IPS-15b (cell line): ENCODE measurements at regions not wholly inside any gene's neighbourhood (a gene's known extent, or its start where the extent isn't known, plus 50 kb on each side); places are given as distances from the start of the nearest gene placed in this dataset.
A peak's percentile ranks its signal among the peaks of the same experiment; 100 is the strongest.

Experiments used
- H3K27me3 ChIP-seq: one replicate; pipeline ENCODE4 v1.6.1; 2013; ENCODE audit warnings: low read length; ENCODE audit not compliant: control insufficient read depth, insufficient read depth
- H3K36me3 ChIP-seq: one replicate; pipeline ENCODE4 v1.6.1; 2013; ENCODE audit warnings: low read length; ENCODE audit not compliant: control insufficient read depth, insufficient read depth
- H3K4me1 ChIP-seq: one replicate; pipeline ENCODE4 v1.6.1; 2013; ENCODE audit warnings: mild to moderate bottlenecking, low read length; ENCODE audit not compliant: control insufficient read depth, insufficient read depth
- H3K4me3 ChIP-seq: one replicate; pipeline ENCODE4 v1.5.1; 2013; ENCODE audit warnings: low read depth, low read length
- H3K9ac ChIP-seq: one replicate; pipeline ENCODE4 v1.6.1; 2013; ENCODE audit warnings: low read depth, mild to moderate bottlenecking, low read length
- H3K9me3 ChIP-seq: one replicate; pipeline ENCODE4 v1.6.1; 2013; ENCODE audit warnings: mild to moderate bottlenecking, low read length; ENCODE audit not compliant: control insufficient read depth, insufficient read depth

DNA sequence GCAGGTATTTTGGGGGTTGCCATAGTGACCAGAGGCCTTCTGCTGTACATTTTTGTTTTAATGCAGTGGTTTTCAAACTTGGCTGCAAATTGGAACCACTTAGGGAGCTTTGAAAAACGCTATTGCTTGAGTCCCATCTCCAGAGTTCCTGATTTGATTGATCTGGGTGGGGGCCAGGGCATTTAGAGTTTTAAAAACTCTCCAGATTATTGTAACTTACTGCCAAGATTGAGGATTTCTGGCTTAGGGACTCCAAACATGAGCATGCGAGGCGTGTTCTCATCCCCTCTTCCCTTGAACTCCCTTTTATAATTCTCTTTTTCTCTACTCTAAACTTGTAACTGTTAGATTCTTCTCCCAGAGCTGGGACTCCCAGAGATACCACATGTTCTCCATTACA lies 340.8 kb upstream of the SUCLG2 start:
- Histone ChIP-seq H3K27me3 (peaks cover 3% of the 10 kb centered on the region), H3K4me3 (no peak overlapping the region), H3K36me3 (no peaks in the 10 kb centered on the region), H3K9ac (no peak overlapping the region), H3K4me1 (no peaks in the 10 kb centered on the region), H3K9me3 (no peaks in the 10 kb centered on the region)

GRCh38 chr3:67986706-67987105 lies 332.3 kb upstream of the SUCLG2 start:
- no peaks in the 10 kb centered on the region for H3K4me1 ChIP-seq
- no peaks in the 10 kb centered on the region for H3K27me3 ChIP-seq
- H3K9ac ChIP-seq, result no peak overlapping the region
- H3K4me3 ChIP-seq, result no peak overlapping the region
- no peaks in the 10 kb centered on the region for H3K9me3 ChIP-seq
- no peaks in the 10 kb centered on the region for H3K36me3 ChIP-seq

DNA sequence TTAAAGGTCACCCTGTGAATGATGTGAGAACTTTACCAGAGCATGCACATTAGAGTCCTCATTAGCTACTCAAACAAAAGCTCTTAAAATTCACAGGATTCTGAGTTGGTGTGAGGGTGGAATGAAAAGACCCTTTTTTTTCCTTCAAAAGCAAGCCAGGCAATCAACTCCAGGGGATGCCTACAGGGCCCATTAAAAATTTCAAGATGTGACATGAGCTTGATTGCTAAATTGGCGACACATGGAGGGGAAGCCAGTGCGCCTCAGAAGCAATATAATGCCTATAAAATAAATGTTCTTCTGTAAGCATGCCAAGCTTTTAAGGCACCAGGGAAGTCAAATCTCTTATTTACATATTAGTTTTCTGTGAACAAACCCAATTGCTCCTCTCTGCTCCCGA lies 328.8 kb upstream of the SUCLG2 start:
- no peak overlapping the region for H3K4me3 ChIP-seq
- H3K9me3 ChIP-seq, result no peaks in the 10 kb centered on the region
- no peaks in the 10 kb centered on the region for H3K4me1 ChIP-seq
- H3K36me3 ChIP-seq, result no peaks in the 10 kb centered on the region
- no peaks in the 10 kb centered on the region for H3K27me3 ChIP-seq
- no peak overlapping the region for H3K9ac ChIP-seq

DNA sequence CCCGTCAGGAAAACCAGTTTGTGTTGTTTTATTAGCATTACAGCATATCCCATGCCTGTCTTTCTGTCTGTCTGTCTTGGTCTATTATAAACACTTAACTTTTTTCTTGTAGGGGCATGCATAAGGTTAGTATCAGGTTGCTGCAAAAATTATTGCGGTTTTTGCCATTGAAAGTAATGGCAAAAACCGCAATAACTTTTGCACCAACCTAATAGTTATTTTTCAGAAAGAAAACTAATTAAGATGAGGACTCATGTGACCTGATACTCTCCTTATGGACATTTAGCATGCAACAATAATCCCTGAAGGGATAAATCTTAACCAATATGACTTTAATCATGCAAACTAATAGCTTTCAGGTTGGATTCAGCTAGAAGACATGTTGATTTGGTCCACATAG lies 326.7 kb upstream of the SUCLG2 start:
- no peaks in the 10 kb centered on the region for H3K9me3 ChIP-seq
- H3K9ac ChIP-seq, result no peak overlapping the region
- no peak overlapping the region for H3K4me3 ChIP-seq
- no peaks in the 10 kb centered on the region for H3K4me1 ChIP-seq
- H3K27me3 ChIP-seq, result no peaks in the 10 kb centered on the region
- H3K36me3 ChIP-seq, result no peaks in the 10 kb centered on the region

- Histone ChIP-seq H3K4me3 (no peak overlapping the region), H3K36me3 (no peaks in the 10 kb centered on the region), H3K27me3 (no peaks in the 10 kb centered on the region), H3K9me3 (no peaks in the 10 kb centered on the region), H3K4me1 (no peaks in the 10 kb centered on the region), H3K9ac (no peak overlapping the region)
Observed at GRCh38 chr3:67979342-67979741, 324.9 kb upstream of the SUCLG2 start.

DNA sequence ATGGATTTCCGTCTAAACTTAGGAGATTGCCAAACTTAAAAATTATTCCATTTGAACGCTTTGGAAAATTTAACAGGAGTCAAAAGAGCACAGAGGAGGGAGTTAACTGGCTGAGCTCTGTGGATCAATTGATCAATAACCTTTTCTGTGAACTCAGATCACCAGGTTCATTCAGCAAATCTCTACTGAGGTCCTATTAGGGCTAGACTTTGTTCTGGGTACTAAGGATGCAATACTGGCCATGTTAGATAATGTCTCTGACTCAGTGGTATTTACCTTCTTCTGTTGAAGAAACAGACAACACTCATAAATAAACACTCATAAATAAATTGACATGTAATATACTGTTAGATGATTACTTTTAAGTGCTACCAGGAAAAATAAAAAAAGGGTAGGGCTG lies 323.4 kb upstream of the SUCLG2 start:
- Histone ChIP-seq H3K9me3 (no peaks in the 10 kb centered on the region), H3K4me3 (no peak overlapping the region), H3K27me3 (no peaks in the 10 kb centered on the region), H3K9ac (no peak overlapping the region), H3K36me3 (no peaks in the 10 kb centered on the region), H3K4me1 (no peaks in the 10 kb centered on the region)

DNA sequence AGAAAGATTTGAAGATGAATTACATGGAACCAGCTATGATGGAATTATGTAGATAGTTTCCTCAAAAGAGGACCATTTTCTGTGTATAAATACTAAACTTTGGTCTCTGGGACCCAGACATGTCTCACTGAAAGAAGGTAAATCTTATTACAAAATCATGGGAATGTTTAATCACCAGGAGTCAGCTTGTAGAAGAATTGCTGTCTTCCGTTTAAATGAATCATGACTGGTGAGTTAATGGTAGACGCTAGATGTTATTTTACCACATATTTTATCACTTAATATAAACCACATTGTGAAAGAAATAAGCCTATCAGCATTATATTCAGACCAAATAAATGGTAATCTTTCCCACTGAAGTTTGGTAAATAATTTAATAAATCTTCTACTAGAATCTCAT lies 322.3 kb upstream of the SUCLG2 start:
- Histone ChIP-seq H3K36me3 (no peaks in the 10 kb centered on the region), H3K27me3 (no peaks in the 10 kb centered on the region), H3K4me1 (no peaks in the 10 kb centered on the region), H3K9ac (no peak overlapping the region), H3K9me3 (no peaks in the 10 kb centered on the region), H3K4me3 (no peak overlapping the region)

DNA sequence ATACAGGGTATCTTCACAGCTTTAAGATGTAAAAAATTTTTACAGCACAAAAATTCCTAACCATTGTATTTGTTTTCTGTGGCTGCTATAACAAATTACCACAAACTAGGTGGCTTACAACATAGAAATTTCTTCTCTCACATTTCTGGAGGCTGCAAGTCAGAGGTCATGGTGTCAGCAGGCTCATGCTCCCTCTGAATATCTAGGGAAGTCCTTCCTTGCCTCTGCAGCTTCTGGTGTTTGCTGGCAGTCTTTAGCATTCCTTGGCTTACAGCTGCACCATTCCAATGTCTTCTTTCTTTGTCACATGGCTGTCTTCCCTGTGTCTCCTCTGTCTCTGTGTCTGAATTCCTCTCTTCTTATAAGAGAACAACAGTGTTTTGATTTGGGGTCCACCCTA lies 310.2 kb upstream of the SUCLG2 start:
- Histone ChIP-seq H3K9me3 (no peaks in the 10 kb centered on the region), H3K36me3 (no peaks in the 10 kb centered on the region), H3K27me3 (no peaks in the 10 kb centered on the region), H3K9ac (no peak overlapping the region), H3K4me3 (no peak overlapping the region), H3K4me1 (no peaks in the 10 kb centered on the region)

- Histone ChIP-seq H3K36me3 (no peaks in the 10 kb centered on the region), H3K9me3 (no peaks in the 10 kb centered on the region), H3K4me3 (no peak overlapping the region), H3K4me1 (no peaks in the 10 kb centered on the region), H3K9ac (no peak overlapping the region), H3K27me3 (no peaks in the 10 kb centered on the region)
Observed at GRCh38 chr3:67957268-67957667, 302.9 kb upstream of the SUCLG2 start.

DNA sequence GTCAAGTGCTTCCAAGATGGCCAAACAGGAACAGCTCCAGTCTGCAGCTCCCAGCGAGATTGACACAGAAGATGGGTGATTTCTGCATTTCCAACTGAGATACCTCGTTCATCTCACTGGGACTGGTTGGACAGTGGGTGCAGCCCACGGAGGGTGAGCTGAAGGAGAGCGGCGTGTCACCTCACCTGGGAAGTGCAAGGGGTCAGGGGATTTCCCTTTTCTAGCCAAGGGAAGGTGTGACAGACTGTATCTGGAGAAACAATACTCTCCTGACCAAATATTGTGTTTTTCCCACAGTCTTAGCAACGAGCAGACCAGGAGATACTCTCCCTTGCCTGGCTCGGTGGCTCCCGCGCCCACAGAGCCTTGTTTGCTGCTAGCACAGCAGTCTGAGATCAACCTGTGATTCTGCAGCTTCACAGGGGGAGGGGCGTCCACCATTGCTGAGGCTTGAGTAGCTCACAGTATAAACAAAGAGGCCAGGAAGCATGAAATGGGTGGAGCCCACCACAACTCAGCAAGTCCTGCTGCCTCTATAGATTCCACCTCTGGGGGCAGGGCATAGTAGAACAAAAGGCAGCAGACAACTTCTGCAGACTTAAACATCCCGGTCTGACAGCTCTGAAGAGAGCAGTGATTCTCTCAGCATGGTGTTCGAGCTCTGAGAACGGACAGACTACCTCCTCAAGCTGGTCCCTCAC lies 293.5 kb upstream of the SUCLG2 start:
- Histone ChIP-seq H3K9me3 (no peaks in the 10 kb centered on the region), H3K36me3 (no peaks in the 10 kb centered on the region), H3K27me3 (no peaks in the 10 kb centered on the region), H3K9ac (no peak overlapping the region), H3K4me1 (peaks cover 10% of the 10 kb centered on the region), H3K4me3 (peak overlapping the region; percentile 30)

- Histone ChIP-seq H3K4me1 (peaks cover 10% of the 10 kb centered on the region), H3K4me3 (no peak overlapping the region), H3K9me3 (no peaks in the 10 kb centered on the region), H3K9ac (no peak overlapping the region), H3K36me3 (no peaks in the 10 kb centered on the region), H3K27me3 (no peaks in the 10 kb centered on the region)
Observed at GRCh38 chr3:67946436-67946835, 292.0 kb upstream of the SUCLG2 start.

DNA sequence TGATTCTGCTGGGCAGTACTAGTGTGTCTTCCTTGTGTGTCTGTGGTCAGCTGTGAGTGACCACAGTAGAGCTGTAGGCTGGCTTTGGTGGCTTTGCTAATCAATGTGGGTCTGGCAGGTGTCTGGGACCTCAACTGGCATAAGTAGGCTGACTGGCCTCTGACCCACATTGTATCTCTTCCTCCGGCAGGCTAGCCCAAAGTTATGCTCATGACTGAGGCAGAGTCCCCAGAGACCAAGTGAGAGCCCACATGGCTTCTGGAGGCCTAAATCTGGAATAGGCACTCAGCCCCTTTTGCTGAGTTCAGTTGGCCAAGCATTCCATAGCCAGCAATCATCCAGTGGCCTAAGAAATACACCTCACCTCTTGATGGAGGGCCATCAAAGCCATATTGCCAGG lies 289.1 kb upstream of the SUCLG2 start:
- no peaks in the 10 kb centered on the region for H3K36me3 ChIP-seq
- H3K4me3 ChIP-seq, result no peak overlapping the region
- no peaks in the 10 kb centered on the region for H3K9me3 ChIP-seq
- H3K4me1 ChIP-seq, result peaks cover 10% of the 10 kb centered on the region
- H3K27me3 ChIP-seq, result no peaks in the 10 kb centered on the region
- H3K9ac ChIP-seq, result no peak overlapping the region
